HEK293 (cell line): ENCODE measurements at regions not wholly inside any gene's neighbourhood (a gene's known extent, or its start where the extent isn't known, plus 50 kb on each side); places are given as distances from the start of the nearest gene placed in this dataset.

ENCODE experiments used
- ZNF223 ChIP-seq: fragments of 450-650 bp; formaldehyde crosslinking; IDR thresholded peaks from 2 replicates; pipeline ENCODE4 v1.5.1; 2016; ENCODE audit warnings: missing biosample characterization, missing genetic modification characterization
- ZNF785 ChIP-seq: fragments of 450-650 bp; formaldehyde crosslinking; IDR thresholded peaks from 2 replicates; pipeline ENCODE4 v1.5.1; 2016; ENCODE audit warnings: missing biosample characterization, missing genetic modification characterization

DNA sequence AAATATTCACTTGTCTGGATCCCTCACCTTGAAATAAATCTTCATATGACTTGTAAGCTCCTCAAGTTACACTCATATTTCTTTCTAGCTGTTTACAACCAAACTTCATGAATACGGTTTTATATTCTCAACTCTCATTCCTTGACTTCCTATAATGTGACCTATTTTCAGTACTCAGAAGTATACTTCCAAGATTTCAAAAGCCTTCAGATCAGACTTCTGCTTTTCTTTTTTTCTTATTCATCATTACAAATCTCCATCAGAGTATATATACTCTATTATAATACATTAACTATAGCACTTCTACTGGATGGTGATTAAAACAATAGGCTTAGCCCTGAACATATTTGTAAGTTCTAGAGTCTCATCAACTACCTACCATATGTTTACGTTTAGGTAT, 123.6 kb upstream of the ALCAM start:
- TF ChIP-seq ZNF785 (tag by site-specific recombination) (no peak), ZNF223 (tag by site-specific recombination) (no peak)
